ENCODE measurements at regions not wholly inside any gene's neighbourhood (a gene's known extent, or its start where the extent isn't known, plus 50 kb on each side); places are given as distances from the start of the nearest gene placed in this dataset.
"Not testable (repeated sequence)": the region's sequence is repeated elsewhere in the genome, so short reads cannot be mapped to it uniquely, and the experiment has no call there.

DNA sequence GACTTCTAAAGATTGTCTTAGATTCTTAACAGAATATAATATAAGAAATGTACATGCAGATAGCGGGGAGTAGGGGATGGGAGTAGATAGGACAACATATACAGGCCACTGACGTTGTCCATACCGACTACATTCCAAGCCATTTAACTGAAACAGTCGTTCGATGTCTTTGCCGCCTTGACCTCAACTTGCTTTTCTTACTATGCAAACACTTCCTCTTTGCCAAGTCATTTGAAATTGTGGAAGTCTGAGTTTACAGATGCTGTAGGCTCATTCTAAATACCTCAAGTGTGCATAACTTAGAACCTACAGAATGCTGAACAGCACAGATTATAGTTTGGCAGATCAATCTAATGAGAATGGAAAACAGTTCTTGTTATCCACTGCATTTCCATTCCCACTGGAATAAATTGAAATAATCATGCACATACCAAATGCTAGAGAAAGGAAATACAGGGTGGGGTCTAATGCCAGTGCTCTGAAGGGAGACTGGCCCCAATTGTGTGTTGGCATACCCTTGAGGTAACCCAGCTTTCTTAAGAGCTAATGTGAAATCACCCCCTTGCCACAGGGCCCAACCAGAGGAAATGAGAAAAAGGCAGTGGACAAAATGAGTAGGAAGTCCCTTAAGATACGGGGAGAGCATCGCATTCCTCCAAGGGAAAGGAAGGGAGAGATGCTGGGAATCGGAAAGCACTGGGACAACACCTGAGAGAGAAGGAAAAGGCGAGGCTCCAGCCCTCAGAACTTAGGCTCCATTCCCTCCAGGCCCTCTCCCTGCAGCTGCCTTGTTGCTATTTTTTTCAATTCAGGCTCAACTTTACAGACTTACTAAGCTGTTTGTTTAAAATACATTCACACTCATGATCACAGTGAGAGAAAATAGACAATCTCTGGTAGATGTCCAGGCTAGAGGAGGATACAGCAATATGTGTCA, 380.9 kb upstream of the TMTC1 start:
- Mint-ChIP-seq H3K36me3 (ENCODE audit: low read depth) (no peaks in the 10 kb centered on the region), H3K27me3 (ENCODE audit: low read depth, poor library complexity) (peaks cover 4% of the 10 kb centered on the region), H3K9me3 (peaks cover 15% of the 10 kb centered on the region), H3K4me1 (no peaks in the 10 kb centered on the region), H3K27ac (no peak overlapping the region), H3K4me3 (no peak overlapping the region)
- DNase-seq = no peak
- TF ChIP-seq, protein P1, sequence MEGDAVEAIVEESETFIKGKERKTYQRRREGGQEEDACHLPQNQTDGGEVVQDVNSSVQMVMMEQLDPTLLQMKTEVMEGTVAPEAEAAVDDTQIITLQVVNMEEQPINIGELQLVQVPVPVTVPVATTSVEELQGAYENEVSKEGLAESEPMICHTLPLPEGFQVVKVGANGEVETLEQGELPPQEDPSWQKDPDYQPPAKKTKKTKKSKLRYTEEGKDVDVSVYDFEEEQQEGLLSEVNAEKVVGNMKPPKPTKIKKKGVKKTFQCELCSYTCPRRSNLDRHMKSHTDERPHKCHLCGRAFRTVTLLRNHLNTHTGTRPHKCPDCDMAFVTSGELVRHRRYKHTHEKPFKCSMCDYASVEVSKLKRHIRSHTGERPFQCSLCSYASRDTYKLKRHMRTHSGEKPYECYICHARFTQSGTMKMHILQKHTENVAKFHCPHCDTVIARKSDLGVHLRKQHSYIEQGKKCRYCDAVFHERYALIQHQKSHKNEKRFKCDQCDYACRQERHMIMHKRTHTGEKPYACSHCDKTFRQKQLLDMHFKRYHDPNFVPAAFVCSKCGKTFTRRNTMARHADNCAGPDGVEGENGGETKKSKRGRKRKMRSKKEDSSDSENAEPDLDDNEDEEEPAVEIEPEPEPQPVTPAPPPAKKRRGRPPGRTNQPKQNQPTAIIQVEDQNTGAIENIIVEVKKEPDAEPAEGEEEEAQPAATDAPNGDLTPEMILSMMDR (IDR thresholded peaks at IDR 0.05) = no peak

DNA sequence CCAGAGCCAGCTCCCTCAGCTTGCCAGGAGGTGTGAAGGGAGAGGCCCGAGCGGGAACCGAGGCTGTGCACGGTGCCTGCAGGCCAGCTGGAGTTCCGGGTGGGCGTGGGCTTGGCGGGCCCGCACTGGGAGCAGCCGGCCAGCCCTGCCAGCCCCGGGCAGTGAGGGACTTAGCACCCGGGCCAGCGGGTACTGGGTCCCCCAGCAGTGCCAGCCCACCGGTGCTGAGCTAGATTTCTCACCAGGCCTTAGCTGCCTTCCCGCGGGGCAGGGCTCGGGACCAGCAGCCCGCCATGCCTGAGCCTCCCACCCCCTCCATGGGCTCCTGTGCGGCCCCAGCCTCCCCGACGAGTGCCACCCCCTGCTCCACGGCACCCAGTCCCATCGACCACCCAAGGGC, 373.1 kb upstream of the TMTC1 start:
- DNase-seq; H3K4me1 Mint-ChIP-seq; H3K27ac Mint-ChIP-seq; H3K36me3 Mint-ChIP-seq (ENCODE audit: low read depth); H3K27me3 Mint-ChIP-seq (ENCODE audit: low read depth, poor library complexity); H3K4me3 Mint-ChIP-seq: not testable (repeated sequence)
- peaks cover 45% of the 10 kb centered on the region for H3K9me3 Mint-ChIP-seq

DNA sequence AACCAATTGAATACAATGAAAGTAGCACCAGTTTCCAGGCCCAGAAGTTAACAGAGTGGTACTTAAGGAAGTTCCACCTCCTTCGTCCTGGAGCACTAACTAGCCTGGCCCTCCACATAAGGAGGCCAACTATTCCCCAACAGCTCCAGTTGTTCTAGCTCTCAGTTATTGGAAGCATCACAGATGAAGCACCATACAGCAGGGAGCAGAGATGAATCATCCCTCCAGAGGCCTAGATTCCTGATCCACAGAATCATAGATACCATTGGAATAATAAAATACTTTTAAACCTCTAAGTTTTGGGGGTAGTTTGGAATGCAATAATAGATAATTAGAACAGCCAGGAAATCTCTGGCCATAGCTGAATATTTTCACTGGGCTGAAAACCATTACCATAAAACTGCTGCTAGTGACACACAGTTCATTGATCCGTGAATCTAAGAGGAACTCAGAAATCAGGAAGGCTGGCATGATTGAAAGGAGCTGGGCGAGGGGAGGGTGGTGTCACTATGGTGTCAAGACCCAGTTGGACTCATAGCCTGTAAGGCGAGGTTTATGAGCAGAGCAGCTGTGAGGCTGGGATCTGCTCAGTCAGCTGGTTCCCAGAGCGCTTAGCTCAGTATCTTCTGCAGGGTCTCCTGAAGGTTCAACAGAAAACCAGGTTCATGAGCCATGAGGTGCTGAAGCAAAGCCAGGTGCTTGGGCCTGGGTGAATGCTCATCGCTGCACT, 371.4 kb upstream of the TMTC1 start:
- Mint-ChIP-seq H3K27ac (no peak overlapping the region), H3K27me3 (ENCODE audit: low read depth, poor library complexity) (peaks cover 5% of the 10 kb centered on the region), H3K9me3 (peaks cover 32% of the 10 kb centered on the region), H3K4me1 (no peaks in the 10 kb centered on the region), H3K36me3 (ENCODE audit: low read depth) (peaks cover 5% of the 10 kb centered on the region), H3K4me3 (no peak overlapping the region)
- DNase-seq = no peak
- TF ChIP-seq, protein P1 (IDR thresholded peaks at IDR 0.05) = no peak

DNA sequence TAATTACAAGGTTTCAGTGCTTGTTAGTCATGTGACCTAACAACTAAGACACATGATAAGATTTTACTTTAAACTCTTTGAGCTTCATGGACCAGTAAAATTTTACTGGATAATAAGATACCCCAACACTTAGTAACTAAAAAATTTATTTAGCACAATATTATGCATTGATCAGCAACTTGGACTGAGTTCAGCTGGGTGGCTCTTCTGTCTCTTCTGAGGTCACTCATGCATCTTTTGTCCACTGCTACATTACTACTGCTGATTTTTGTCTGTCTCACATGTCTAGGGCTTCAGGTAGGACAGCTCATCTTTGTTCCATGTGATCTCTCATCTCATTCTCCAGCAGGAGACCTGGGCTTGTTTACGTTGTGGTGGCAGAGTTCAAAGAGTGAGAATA, 370.2 kb upstream of the TMTC1 start:
- H3K4me3 Mint-ChIP-seq = no peak overlapping the region
- H3K27me3 Mint-ChIP-seq (ENCODE audit: low read depth, poor library complexity) = peaks cover 5% of the 10 kb centered on the region
- peaks cover 5% of the 10 kb centered on the region for H3K36me3 Mint-ChIP-seq (ENCODE audit: low read depth)
- no peak for DNase-seq
- no peak overlapping the region for H3K27ac Mint-ChIP-seq
- peaks cover 30% of the 10 kb centered on the region for H3K9me3 Mint-ChIP-seq
- TF ChIP-seq, protein P1 (IDR thresholded peaks at IDR 0.05) = no peak
- H3K4me1 Mint-ChIP-seq = no peaks in the 10 kb centered on the region

- Mint-ChIP-seq H3K27me3 (ENCODE audit: low read depth, poor library complexity) (peaks cover 5% of the 10 kb centered on the region), H3K36me3 (ENCODE audit: low read depth) (peaks cover 5% of the 10 kb centered on the region), H3K9me3 (peaks cover 24% of the 10 kb centered on the region), H3K4me3 (no peak overlapping the region), H3K27ac (no peak overlapping the region), H3K4me1 (no peaks in the 10 kb centered on the region)
- DNase-seq = no peak
- TF ChIP-seq, protein P1 (IDR thresholded peaks at IDR 0.05) = no peak
Measured at GRCh38 chr12:30152705-30153104, 369.0 kb upstream of the TMTC1 start.

DNA sequence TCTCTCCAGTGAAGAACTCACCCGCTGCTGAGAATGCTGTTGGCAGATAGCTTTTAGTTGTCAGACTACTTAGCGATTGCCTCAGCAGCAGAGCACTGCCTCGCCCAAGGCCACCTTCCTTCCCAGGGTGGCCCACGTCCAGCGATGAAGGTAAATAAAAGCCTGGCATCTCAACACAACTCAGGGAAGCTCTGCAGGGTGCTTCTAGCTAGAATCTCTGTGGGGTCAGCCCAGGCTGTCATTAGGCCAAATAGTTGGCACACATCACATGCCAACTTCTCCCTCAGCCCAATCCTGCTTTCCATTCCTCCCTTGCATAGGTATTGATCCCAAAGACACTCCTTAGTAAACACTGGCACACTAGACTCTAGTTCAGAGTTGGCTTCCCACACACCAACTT, 368.1 kb upstream of the TMTC1 start:
- peaks cover 10% of the 10 kb centered on the region for H3K27me3 Mint-ChIP-seq (ENCODE audit: low read depth, poor library complexity)
- H3K9me3 Mint-ChIP-seq = peaks cover 20% of the 10 kb centered on the region
- H3K27ac Mint-ChIP-seq = no peak overlapping the region
- peaks cover 5% of the 10 kb centered on the region for H3K36me3 Mint-ChIP-seq (ENCODE audit: low read depth)
- TF ChIP-seq, protein P1 (IDR thresholded peaks at IDR 0.05) = no peak
- DNase-seq = no peak
- H3K4me3 Mint-ChIP-seq = no peak overlapping the region
- H3K4me1 Mint-ChIP-seq = no peaks in the 10 kb centered on the region

All from nephron progenitor cell (in vitro differentiated cells).